Skeletal muscle tissue (tissue), 3 donors: ENCODE measurements at regions not wholly inside any gene's neighbourhood (a gene's known extent, or its start where the extent isn't known, plus 50 kb on each side); places are given as distances from the start of the nearest gene placed in this dataset.

Experiments used
- H3K27ac ChIP-seq: one replicate; pipeline ENCODE4 v1.7.0; 2013; ENCODE audit warnings: mild to moderate bottlenecking, low read depth, low read length, inconsistent platforms
- H3K27me3 ChIP-seq, 3 donors: one replicate each; pipeline ENCODE4 v1.7.0; 2013; ENCODE audit warnings: low read length in 3 of 3; ENCODE audit not compliant: control insufficient read depth in 3 of 3, insufficient read depth in 3 of 3
- H3K36me3 ChIP-seq, 3 donors: one replicate each; pipeline ENCODE4 v1.7.0; 2013; ENCODE audit warnings: low read length in 3 of 3; ENCODE audit not compliant: control insufficient read depth in 3 of 3, insufficient read depth in 3 of 3
- H3K4me1 ChIP-seq, 3 donors: one replicate each; pipeline ENCODE4 v1.7.0; 2013; ENCODE audit warnings: low read length in 3 of 3, mild to moderate bottlenecking in 3 of 3; ENCODE audit not compliant: control insufficient read depth in 3 of 3, insufficient read depth in 3 of 3
- H3K4me3 ChIP-seq, 3 donors: one replicate each; pipeline ENCODE4 v1.7.0; 2013; ENCODE audit warnings: low read length in 3 of 3
- H3K9ac ChIP-seq, 3 donors: one replicate each; pipeline ENCODE4 v1.7.0; 2013; ENCODE audit warnings: low read length in 3 of 3, mild to moderate bottlenecking in 3 of 3, moderate library complexity in 2 of 3, low read depth in 1 of 3
- H3K9me3 ChIP-seq, 3 donors: one replicate each; pipeline ENCODE4 v1.7.0; 2013; ENCODE audit warnings: low read length in 3 of 3; ENCODE audit not compliant: control insufficient read depth in 3 of 3
- donor health status: Osteomylitis.

DNA sequence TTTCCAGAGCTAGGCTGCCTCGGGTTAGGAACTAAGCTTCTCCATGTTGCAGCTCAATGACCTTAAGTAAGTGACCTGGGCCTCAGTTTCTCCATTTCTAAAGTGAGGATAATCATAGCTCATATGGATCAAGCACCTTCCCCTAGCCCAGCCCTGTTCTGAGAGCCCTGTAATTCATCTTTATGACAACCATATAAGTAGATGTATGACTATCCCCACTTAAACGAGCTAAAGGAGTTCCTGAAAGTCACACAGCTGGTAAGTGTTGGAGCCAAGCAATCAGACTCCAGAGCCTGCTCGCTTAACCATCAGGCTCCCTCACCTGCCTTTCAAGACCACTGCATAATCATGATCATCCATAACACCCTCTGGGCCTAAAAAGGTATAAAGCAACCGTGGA is 135.4 kb downstream of the SP3 start:
- Histone ChIP-seq H3K9me3 (no peaks in the 10 kb centered on the region), H3K4me1 (peaks cover 0 to 14% (median 12%) of the 10 kb centered on the region in 3 donors), H3K27ac (no peak overlapping the region), H3K9ac (no peak overlapping the region), H3K27me3 (no peaks in the 10 kb centered on the region), H3K36me3 (no peaks in the 10 kb centered on the region), H3K4me3 (no peak overlapping the region)

DNA sequence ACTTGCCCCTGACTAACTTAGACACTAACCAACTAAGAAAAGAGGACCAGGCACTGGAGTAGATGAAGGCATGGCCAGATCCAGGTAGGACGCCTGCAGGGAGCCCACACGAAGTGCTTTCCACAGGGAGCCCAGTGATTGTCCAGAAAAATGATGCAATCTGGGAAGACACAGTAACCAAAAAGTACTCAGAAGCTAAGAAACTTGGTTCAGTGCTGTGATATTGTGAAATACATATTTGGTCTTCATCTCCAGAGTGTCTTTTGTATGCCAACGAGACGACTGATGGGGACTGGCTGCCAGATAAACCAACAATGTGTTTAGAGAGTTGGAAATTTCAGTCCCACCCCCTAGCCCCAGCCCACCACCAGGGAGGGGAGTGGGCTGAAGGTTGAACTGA is 135.0 kb downstream of the SP3 start:
- Histone ChIP-seq H3K27ac (no peak overlapping the region), H3K9ac (no peak overlapping the region), H3K36me3 (no peaks in the 10 kb centered on the region), H3K4me3 (no peak overlapping the region), H3K27me3 (no peaks in the 10 kb centered on the region), H3K4me1 (peaks cover 0 to 14% (median 12%) of the 10 kb centered on the region in 3 donors), H3K9me3 (no peaks in the 10 kb centered on the region)

DNA sequence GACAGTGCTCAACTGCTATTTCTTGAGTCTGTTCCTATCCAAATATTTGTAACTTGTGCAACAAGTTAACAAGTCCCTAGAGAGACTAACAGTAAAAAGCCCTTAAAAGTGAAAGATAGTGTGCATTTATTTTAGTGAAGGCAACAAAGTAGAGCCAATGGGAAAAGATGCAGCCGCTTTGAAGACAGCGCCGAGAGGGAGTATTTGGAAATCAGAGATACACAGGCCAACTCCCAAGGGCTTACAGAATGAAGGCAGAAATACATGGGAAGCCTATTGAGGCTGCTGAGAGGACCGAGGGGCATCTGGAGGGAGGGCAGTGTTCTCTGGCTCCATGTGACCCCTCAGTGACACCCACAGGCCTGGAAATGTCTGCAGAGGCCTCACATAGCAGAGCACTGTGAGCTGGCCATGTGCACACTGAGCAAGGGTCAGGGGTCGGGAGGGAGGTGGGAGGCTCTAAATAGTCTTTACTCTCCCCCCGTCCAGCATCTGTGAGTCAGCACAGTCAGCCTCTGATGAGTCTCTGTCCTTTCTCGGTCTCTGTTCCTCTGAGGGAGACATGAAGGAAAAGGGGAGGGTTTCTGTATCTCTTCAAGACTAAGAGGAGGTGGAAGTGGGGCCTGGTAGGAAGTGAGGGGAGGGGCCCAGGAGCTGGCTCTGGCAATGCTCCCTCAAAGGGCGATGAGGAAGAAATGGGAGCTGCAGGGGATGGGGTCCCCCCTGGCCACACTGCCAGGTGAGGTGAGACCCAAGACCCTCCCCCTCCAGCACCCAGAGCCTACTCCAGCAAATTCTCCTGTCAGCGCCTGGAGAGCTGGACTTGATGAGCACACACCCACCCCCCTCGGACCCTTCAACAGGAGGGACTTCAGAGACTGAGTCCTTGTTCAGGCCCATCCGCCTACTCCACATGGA is 133.6 kb downstream of the SP3 start:
- H3K9ac ChIP-seq, result no peak overlapping the region
- no peaks in the 10 kb centered on the region for H3K27me3 ChIP-seq
- peaks cover 0 to 14% (median 12%) of the 10 kb centered on the region in 3 donors for H3K4me1 ChIP-seq
- H3K9me3 ChIP-seq, result no peaks in the 10 kb centered on the region
- H3K36me3 ChIP-seq, result no peaks in the 10 kb centered on the region
- H3K4me3 ChIP-seq, result peak overlapping the region in 1 of 3 donors; percentile 7
- H3K27ac ChIP-seq, result peak overlapping the region; percentile 42

- Histone ChIP-seq H3K9ac (no peak overlapping the region), H3K27ac (no peak overlapping the region), H3K4me3 (no peak overlapping the region), H3K36me3 (no peaks in the 10 kb centered on the region), H3K27me3 (no peaks in the 10 kb centered on the region), H3K9me3 (no peaks in the 10 kb centered on the region), H3K4me1 (peaks cover 0 to 14% (median 12%) of the 10 kb centered on the region in 3 donors)
Observed at GRCh38 chr2:173834141-173834540, 131.0 kb downstream of the SP3 start.

DNA sequence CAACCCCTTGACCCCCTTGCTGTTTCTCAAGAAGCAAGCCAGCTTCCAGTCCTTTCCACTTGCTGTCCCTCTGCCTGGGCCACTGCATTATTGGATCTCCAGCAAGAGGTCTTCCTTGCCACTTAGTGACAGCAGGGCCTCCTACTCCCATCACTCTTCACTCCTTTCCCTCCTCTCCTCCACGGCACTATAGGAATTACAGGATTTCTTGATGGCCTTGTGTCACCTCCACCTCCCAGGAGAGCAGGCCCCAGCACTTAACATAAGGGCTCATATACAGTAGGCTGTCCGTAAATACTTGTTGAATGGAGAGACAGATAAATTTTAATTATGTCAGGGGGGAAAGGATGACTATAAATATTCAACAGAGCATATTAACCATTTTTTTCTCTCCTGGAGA is 129.4 kb downstream of the SP3 start:
- Histone ChIP-seq H3K27ac (no peak overlapping the region), H3K27me3 (no peaks in the 10 kb centered on the region), H3K4me3 (no peak overlapping the region), H3K9ac (no peak overlapping the region), H3K36me3 (no peaks in the 10 kb centered on the region), H3K9me3 (no peaks in the 10 kb centered on the region), H3K4me1 (peaks cover 0 to 8% (median 3%) of the 10 kb centered on the region in 3 donors)

DNA sequence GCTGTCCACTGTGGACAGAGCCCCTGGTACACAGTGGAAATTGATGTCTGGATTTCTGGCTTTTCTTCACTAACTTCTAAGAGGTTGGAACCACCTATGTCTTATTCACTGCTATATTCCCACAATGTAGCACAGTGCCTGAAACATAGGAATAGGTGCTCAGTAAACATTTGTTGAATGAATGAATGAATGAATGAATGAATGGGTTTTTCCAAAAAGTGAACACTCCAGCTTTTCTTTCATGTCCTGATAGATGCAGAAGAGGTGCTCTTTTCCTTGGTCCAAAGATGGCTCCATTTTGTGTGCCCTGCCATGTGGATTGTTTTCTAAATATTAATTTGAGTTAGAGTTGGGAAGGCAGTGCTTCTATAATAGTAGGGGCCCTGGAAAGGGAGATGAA is 124.1 kb downstream of the SP3 start:
- no peak overlapping the region for H3K9ac ChIP-seq
- no peaks in the 10 kb centered on the region for H3K9me3 ChIP-seq
- H3K27ac ChIP-seq, result no peak overlapping the region
- no peak overlapping the region for H3K4me3 ChIP-seq
- H3K4me1 ChIP-seq, result no peaks in the 10 kb centered on the region
- no peaks in the 10 kb centered on the region for H3K27me3 ChIP-seq
- H3K36me3 ChIP-seq, result no peaks in the 10 kb centered on the region

GRCh38 chr2:173843526-173843925 is 121.6 kb downstream of the SP3 start:
- Histone ChIP-seq H3K4me3 (no peak overlapping the region), H3K4me1 (no peaks in the 10 kb centered on the region), H3K9ac (no peak overlapping the region), H3K9me3 (no peaks in the 10 kb centered on the region), H3K27me3 (no peaks in the 10 kb centered on the region), H3K27ac (no peak overlapping the region), H3K36me3 (no peaks in the 10 kb centered on the region)

DNA sequence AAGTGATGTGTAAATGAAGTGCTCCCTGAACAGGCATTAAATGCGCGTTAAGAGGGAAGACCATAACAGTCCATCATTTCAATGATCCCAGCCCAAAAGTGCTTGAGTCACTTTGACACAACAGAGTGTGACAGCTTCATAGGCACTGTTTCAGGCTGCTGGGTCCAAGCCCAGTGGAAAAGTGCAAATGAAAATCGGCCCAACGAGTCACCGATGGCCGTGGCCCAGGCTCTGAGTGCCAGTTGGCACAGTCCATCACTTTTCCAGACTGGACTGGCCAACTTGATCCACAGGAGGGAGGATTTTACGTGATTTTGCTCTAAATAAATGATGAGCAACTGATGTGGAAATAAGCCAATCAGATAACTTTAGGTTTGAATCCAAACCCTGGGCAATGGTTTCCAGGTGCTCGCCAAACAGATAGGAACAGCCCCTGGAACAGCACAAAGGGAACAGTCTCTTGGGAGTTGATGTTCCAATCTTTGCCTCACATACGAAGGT is 114.0 kb downstream of the SP3 start:
- Histone ChIP-seq H3K4me1 (peaks cover 0 to 4% (median 0%) of the 10 kb centered on the region in 3 donors), H3K9ac (no peak overlapping the region), H3K4me3 (no peak overlapping the region), H3K27ac (no peak overlapping the region), H3K36me3 (no peaks in the 10 kb centered on the region), H3K9me3 (no peaks in the 10 kb centered on the region), H3K27me3 (no peaks in the 10 kb centered on the region)

DNA sequence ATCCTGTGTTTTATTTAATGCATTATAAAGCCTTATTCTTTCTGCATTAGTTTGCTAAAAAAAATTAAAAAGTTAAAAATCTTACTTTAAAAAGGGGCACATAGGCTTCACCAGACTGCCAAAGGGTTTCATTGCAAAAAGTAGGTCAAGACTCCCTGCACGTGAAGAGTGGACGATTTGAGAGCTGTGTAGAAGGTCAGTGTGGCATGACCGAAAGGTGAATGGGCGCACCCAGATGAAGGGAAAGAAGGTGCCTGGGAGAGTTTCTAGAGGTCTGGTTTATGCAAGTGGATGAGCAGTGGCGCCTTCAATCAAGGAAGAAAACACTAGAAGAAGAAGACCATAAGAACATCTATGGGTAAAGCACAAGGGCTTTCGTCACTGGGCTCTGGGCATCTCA is 111.0 kb downstream of the SP3 start:
- Histone ChIP-seq H3K4me1 (peaks cover 0 to 4% (median 0%) of the 10 kb centered on the region in 3 donors), H3K9ac (no peak overlapping the region), H3K36me3 (no peaks in the 10 kb centered on the region), H3K4me3 (no peak overlapping the region), H3K27ac (no peak overlapping the region), H3K27me3 (no peaks in the 10 kb centered on the region), H3K9me3 (no peaks in the 10 kb centered on the region)

DNA sequence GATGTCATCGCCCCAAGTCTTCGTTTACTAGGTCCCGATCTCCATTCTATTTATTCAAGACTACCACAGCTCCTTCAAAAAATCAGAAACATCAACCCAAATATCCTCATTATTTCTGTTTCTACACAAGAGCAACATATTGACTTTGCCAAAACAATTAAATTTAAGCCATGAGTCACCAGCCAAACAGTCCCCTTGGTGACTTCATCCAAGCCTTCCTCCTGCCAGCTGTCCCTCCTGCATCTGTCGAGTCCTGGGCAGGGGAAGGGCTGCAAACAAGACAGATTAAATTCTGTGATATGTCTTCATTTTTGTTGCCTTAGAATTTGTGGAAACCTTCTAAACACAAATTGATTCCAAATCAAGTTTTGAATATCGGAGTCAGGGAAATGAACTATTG is 110.3 kb downstream of the SP3 start:
- Histone ChIP-seq H3K36me3 (no peaks in the 10 kb centered on the region), H3K27me3 (no peaks in the 10 kb centered on the region), H3K4me1 (peaks cover 0 to 4% (median 0%) of the 10 kb centered on the region in 3 donors), H3K4me3 (no peak overlapping the region), H3K9me3 (no peaks in the 10 kb centered on the region), H3K9ac (no peak overlapping the region), H3K27ac (no peak overlapping the region)
